ENCODE measurements at regions not wholly inside any gene's neighbourhood (a gene's known extent, or its start where the extent isn't known, plus 50 kb on each side); places are given as distances from the start of the nearest gene placed in this dataset.

GRCh38 chr3:18900994-18901393 lies 247.3 kb upstream of the KCNH8 start:
- no peak for TF ChIP-seq CTCF (IDR thresholded peaks at IDR 0.05; ENCODE audit: borderline replicate concordance, control extremely low read depth, extremely low read depth, insufficient read depth, missing control alignments)
- DNase-seq (ENCODE audit: low spot score) = no peak
- in situ Hi-C loops (cut with MboI; ENCODE audit: low sequenced_read_pairs, unreplicated experiment) = no loop called here

GRCh38 chr3:18898911-18899310 lies 249.4 kb upstream of the KCNH8 start:
- DNase-seq (ENCODE audit: low spot score) = no peak
- no peak for TF ChIP-seq CTCF (IDR thresholded peaks at IDR 0.05; ENCODE audit: borderline replicate concordance, control extremely low read depth, extremely low read depth, insufficient read depth, missing control alignments)
- in situ Hi-C loops (cut with MboI; ENCODE audit: low sequenced_read_pairs, unreplicated experiment) = no loop called here

- no peak for DNase-seq (ENCODE audit: low spot score)
- no peak for TF ChIP-seq CTCF (IDR thresholded peaks at IDR 0.05; ENCODE audit: borderline replicate concordance, control extremely low read depth, extremely low read depth, insufficient read depth, missing control alignments)
- in situ Hi-C loops (cut with MboI; ENCODE audit: low sequenced_read_pairs, unreplicated experiment) = no loop called here
Measured at GRCh38 chr3:18892756-18893155, 255.6 kb upstream of the KCNH8 start.

- no peak for TF ChIP-seq CTCF (IDR thresholded peaks at IDR 0.05; ENCODE audit: borderline replicate concordance, control extremely low read depth, extremely low read depth, insufficient read depth, missing control alignments)
- no peak for DNase-seq (ENCODE audit: low spot score)
- in situ Hi-C loops (cut with MboI; ENCODE audit: low sequenced_read_pairs, unreplicated experiment) = no loop called here
Measured at GRCh38 chr3:18892047-18892446, 256.3 kb upstream of the KCNH8 start.

- no peak for DNase-seq (ENCODE audit: low spot score)
- in situ Hi-C loops (cut with MboI; ENCODE audit: low sequenced_read_pairs, unreplicated experiment) = no loop called here
- TF ChIP-seq CTCF (IDR thresholded peaks at IDR 0.05; ENCODE audit: borderline replicate concordance, control extremely low read depth, extremely low read depth, insufficient read depth, missing control alignments) = no peak
Measured at GRCh38 chr3:18891641-18892040, 256.7 kb upstream of the KCNH8 start.

- TF ChIP-seq CTCF (IDR thresholded peaks at IDR 0.05; ENCODE audit: borderline replicate concordance, control extremely low read depth, extremely low read depth, insufficient read depth, missing control alignments) = no peak
- DNase-seq (ENCODE audit: low spot score) = no peak
- in situ Hi-C loops (cut with MboI; ENCODE audit: low sequenced_read_pairs, unreplicated experiment) = no loop called here
Measured at GRCh38 chr3:18890449-18890848, 257.9 kb upstream of the KCNH8 start.

- in situ Hi-C loops (cut with MboI; ENCODE audit: low sequenced_read_pairs, unreplicated experiment) = no loop called here
- no peak for DNase-seq (ENCODE audit: low spot score)
- TF ChIP-seq CTCF (IDR thresholded peaks at IDR 0.05; ENCODE audit: borderline replicate concordance, control extremely low read depth, extremely low read depth, insufficient read depth, missing control alignments) = no peak
Measured at GRCh38 chr3:18888819-18889218, 259.5 kb upstream of the KCNH8 start.

Data from GM13976 (cell line).